ENCODE measurements at regions not wholly inside any gene's neighbourhood (a gene's known extent, or its start where the extent isn't known, plus 50 kb on each side); places are given as distances from the start of the nearest gene placed in this dataset.

GRCh38 chr5:75935572-75935971 is 147.6 kb upstream of the SV2C start:
- TF ChIP-seq EGR1 (IDR thresholded peaks at IDR 0.05): no peak
- TF ChIP-seq TAF1 (IDR thresholded peaks at IDR 0.05; ENCODE audit: low read depth): no peak
- no peak for TF ChIP-seq YY1 (IDR thresholded peaks at IDR 0.05; ENCODE audit: low read depth)
- TF ChIP-seq EP300 (IDR thresholded peaks at IDR 0.05; ENCODE audit: borderline replicate concordance): no peak
- no peak for TF ChIP-seq MAX (IDR thresholded peaks at IDR 0.05)

- TF ChIP-seq YY1 (IDR thresholded peaks at IDR 0.05; ENCODE audit: low read depth) (no peak), NFIC (IDR thresholded peaks at IDR 0.05) (peak; percentile 50)
Observed at GRCh38 chr5:75933489-75933888, 149.7 kb upstream of the SV2C start.

- TF ChIP-seq FOXM1 (IDR thresholded peaks at IDR 0.05; ENCODE audit: borderline replicate concordance, low read depth) (no peak), RAD21 (IDR thresholded peaks at IDR 0.05; ENCODE audit: low read depth) (no peak)
Observed at GRCh38 chr5:75931175-75931574, 152.0 kb upstream of the SV2C start.

GRCh38 chr5:75928992-75929391 is 154.2 kb upstream of the SV2C start:
- TF ChIP-seq RAD21 (IDR thresholded peaks at IDR 0.05; ENCODE audit: low read depth): no peak
- no peak for TF ChIP-seq EP300 (IDR thresholded peaks at IDR 0.05; ENCODE audit: borderline replicate concordance)
- no peak for TF ChIP-seq MAX (IDR thresholded peaks at IDR 0.05)
- TF ChIP-seq NFIC (IDR thresholded peaks at IDR 0.05): no peak
- no peak for TF ChIP-seq CREB1 (IDR thresholded peaks at IDR 0.05; ENCODE audit: low read depth)
- TF ChIP-seq FOXM1 (IDR thresholded peaks at IDR 0.05; ENCODE audit: borderline replicate concordance, low read depth): no peak
- TF ChIP-seq USF1 (IDR thresholded peaks at IDR 0.05): no peak
- no peak for TF ChIP-seq ZBTB7A (IDR thresholded peaks at IDR 0.05; ENCODE audit: low read depth)
- no peak for TF ChIP-seq TCF12 (IDR thresholded peaks at IDR 0.05; ENCODE audit: low read depth)
- TF ChIP-seq YY1 (IDR thresholded peaks at IDR 0.05; ENCODE audit: low read depth): no peak

GRCh38 chr5:75922480-75922879 is 160.7 kb upstream of the SV2C start:
- TF ChIP-seq RAD21 (IDR thresholded peaks at IDR 0.05; ENCODE audit: low read depth): no peak
- no peak for TF ChIP-seq TAF1 (IDR thresholded peaks at IDR 0.05; ENCODE audit: low read depth)
- no peak for TF ChIP-seq EP300 (IDR thresholded peaks at IDR 0.05; ENCODE audit: borderline replicate concordance)
- no peak for TF ChIP-seq EGR1 (IDR thresholded peaks at IDR 0.05)
- no peak for TF ChIP-seq TCF12 (IDR thresholded peaks at IDR 0.05; ENCODE audit: low read depth)
- no peak for TF ChIP-seq YY1 (IDR thresholded peaks at IDR 0.05; ENCODE audit: low read depth)
- no peak for TF ChIP-seq USF1 (IDR thresholded peaks at IDR 0.05)
- TF ChIP-seq ZBTB7A (IDR thresholded peaks at IDR 0.05; ENCODE audit: low read depth): no peak
- TF ChIP-seq CEBPB (IDR thresholded peaks at IDR 0.05): no peak

- no peak for TF ChIP-seq USF1 (IDR thresholded peaks at IDR 0.05)
- TF ChIP-seq REST (IDR thresholded peaks at IDR 0.05; ENCODE audit: low read depth): no peak
- TF ChIP-seq TEAD4 (IDR thresholded peaks at IDR 0.05): no peak
- TF ChIP-seq NFIC (IDR thresholded peaks at IDR 0.05): no peak
- no peak for TF ChIP-seq EP300 (IDR thresholded peaks at IDR 0.05; ENCODE audit: borderline replicate concordance)
- no peak for TF ChIP-seq RAD21 (IDR thresholded peaks at IDR 0.05; ENCODE audit: low read depth)
- no peak for TF ChIP-seq CREB1 (IDR thresholded peaks at IDR 0.05; ENCODE audit: low read depth)
- no peak for TF ChIP-seq TAF1 (IDR thresholded peaks at IDR 0.05; ENCODE audit: low read depth)
- no peak for TF ChIP-seq EGR1 (IDR thresholded peaks at IDR 0.05)
- no peak for TF ChIP-seq CEBPB (IDR thresholded peaks at IDR 0.05)
- TF ChIP-seq TCF12 (IDR thresholded peaks at IDR 0.05; ENCODE audit: low read depth): no peak
- TF ChIP-seq ZBTB7A (IDR thresholded peaks at IDR 0.05; ENCODE audit: low read depth): no peak
- no peak for TF ChIP-seq FOXM1 (IDR thresholded peaks at IDR 0.05; ENCODE audit: borderline replicate concordance, low read depth)
- no peak for TF ChIP-seq YY1 (IDR thresholded peaks at IDR 0.05; ENCODE audit: low read depth)
- TF ChIP-seq MAX (IDR thresholded peaks at IDR 0.05): no peak
Observed at GRCh38 chr5:75921011-75921410, 162.2 kb upstream of the SV2C start.

GRCh38 chr5:75916144-75916543 is 167.0 kb upstream of the SV2C start:
- TF ChIP-seq TEAD4 (IDR thresholded peaks at IDR 0.05): no peak
- no peak for TF ChIP-seq MAX (IDR thresholded peaks at IDR 0.05)
- TF ChIP-seq TAF1 (IDR thresholded peaks at IDR 0.05; ENCODE audit: low read depth): no peak
- no peak for TF ChIP-seq RAD21 (IDR thresholded peaks at IDR 0.05; ENCODE audit: low read depth)
- TF ChIP-seq CEBPB (IDR thresholded peaks at IDR 0.05): no peak
- TF ChIP-seq EGR1 (IDR thresholded peaks at IDR 0.05): no peak
- TF ChIP-seq USF1 (IDR thresholded peaks at IDR 0.05): no peak
- TF ChIP-seq YY1 (IDR thresholded peaks at IDR 0.05; ENCODE audit: low read depth): no peak
- TF ChIP-seq TCF12 (IDR thresholded peaks at IDR 0.05; ENCODE audit: low read depth): no peak
- TF ChIP-seq ZBTB7A (IDR thresholded peaks at IDR 0.05; ENCODE audit: low read depth): no peak
- no peak for TF ChIP-seq FOXM1 (IDR thresholded peaks at IDR 0.05; ENCODE audit: borderline replicate concordance, low read depth)

Measured in Ishikawa (cell line).